Activated CD4-positive, alpha-beta T cell treated with anti-CD3 and anti-CD28 coated beads, Interleukin-2, Interleukin-4, amounts not matched to agents 100 ng/mL and 50 ng/mL, durations not matched to agents 16 hours and 8 hours (primary cell): ENCODE measurements at regions not wholly inside any gene's neighbourhood (a gene's known extent, or its start where the extent isn't known, plus 50 kb on each side); places are given as distances from the start of the nearest gene placed in this dataset.
"Not testable (repeated sequence)": the region's sequence is repeated elsewhere in the genome, so short reads cannot be mapped to it uniquely, and the experiment has no call there.

Source experiments
- DNase-seq: peaks from one replicate; pipeline ENCODE4 v3.0.0-alpha.2; 2020; ENCODE audit warnings: low spot score

DNA sequence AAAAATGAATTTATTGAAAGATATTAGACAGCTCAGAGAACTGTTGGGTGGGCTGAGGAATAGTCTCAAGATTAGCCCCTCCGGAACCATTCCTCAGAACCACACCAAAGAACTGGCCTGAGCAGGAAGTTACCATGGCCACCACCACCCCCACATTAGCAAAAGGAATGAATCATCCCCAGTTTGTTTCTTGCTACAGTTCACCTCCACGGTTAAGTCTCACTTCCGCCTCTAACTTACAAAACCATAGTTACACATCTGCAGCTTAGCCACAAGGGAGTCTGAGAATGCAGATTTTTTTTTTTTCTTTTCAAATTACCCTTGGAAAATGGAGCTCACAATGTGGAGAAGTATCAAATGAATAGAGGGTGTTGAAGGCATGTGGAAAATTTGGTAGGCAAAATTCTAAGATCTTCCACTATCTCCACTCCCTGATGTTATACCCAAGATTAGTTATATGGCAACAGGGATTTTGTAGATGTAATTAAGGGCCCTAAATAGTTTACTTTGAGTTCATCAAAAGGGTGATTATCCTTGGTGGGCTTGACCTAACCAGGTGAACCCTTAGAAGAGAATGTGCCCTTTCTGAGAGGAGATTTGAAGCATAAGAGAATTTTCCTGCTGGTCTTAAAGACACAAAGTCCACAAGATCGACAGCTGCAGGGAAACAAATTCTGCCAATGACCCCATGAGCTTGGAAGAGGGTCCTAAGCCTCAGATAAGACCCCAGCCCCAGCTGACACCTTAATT lies 129.8 kb upstream of the KRR1 start:
- DNase-seq = peak; percentile 90

DNA sequence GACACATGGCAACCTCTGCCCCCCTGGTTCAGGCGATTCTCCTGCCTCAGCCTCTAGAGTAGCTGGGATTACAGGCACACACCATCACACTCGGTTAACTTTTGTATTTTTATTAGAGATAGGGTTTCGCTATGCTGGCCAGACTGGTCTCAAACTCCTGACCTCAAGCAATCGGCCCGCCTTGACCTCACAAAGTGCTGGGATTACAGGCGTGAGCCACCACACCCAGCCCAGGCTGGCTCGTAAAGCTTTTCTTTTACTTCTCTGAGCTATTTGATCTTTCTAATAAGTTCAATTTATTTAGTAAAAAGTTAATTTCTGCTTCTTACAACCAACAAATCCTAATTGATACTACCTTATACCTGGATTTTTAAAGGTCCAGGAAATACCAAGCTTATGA lies 127.4 kb upstream of the KRR1 start:
- no peak for DNase-seq

DNA sequence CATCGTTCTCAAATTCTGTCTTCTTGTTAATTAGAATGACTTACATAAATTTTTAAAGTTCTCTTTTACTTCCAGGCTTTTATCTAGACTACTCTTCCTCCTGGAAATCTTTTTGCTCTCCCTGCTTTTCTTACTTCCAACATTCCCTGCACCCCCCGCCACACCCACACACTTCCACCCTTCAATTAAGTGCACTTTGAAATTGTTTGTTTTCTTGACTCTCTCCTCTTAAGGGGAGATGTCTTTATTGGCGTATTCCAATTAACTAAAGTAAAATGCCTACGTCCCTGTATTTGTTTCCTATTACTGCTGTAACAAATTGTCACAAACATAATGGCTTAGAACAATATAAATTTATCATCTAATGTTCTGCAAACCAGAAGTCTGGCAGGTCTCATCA lies 125.2 kb upstream of the KRR1 start:
- DNase-seq = no peak

DNA sequence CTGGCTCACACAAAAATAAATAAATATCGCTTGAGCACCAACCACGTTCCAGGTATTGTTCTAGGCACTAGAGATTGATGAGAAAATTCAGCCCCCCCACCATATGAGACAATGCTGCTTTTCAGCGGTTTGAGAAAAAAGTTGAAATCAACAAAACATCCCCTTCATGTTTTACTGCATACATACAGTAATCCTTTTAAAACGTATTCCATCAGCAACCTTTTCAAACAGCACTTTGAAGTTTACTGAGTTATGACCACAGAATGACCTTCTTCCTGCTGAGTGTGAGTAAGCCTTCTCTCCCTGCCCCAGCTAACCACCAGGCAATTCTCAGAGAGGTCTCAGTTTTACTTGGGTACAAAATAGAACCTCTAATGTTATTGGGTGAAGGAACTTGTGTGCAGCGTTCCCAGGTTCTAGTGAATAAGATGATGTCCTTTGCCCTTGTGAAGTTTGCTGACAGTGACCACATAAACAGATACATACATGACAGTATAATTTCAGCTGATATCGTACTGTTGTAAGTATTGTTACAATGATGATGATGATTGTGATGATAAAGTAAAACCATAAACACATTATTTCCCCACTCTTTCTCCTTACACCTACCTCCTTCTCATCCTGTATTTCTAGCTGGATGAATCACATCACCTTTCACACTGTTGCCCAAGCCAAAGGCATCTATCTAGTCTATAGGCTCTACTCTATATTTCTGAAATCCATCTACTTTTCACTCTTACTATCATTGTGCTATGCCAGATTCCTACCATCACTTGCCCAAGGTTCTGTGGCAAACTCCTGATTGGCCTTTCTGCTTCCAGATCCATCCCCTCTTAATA lies 124.4 kb upstream of the KRR1 start:
- peak; percentile 55 for DNase-seq

DNA sequence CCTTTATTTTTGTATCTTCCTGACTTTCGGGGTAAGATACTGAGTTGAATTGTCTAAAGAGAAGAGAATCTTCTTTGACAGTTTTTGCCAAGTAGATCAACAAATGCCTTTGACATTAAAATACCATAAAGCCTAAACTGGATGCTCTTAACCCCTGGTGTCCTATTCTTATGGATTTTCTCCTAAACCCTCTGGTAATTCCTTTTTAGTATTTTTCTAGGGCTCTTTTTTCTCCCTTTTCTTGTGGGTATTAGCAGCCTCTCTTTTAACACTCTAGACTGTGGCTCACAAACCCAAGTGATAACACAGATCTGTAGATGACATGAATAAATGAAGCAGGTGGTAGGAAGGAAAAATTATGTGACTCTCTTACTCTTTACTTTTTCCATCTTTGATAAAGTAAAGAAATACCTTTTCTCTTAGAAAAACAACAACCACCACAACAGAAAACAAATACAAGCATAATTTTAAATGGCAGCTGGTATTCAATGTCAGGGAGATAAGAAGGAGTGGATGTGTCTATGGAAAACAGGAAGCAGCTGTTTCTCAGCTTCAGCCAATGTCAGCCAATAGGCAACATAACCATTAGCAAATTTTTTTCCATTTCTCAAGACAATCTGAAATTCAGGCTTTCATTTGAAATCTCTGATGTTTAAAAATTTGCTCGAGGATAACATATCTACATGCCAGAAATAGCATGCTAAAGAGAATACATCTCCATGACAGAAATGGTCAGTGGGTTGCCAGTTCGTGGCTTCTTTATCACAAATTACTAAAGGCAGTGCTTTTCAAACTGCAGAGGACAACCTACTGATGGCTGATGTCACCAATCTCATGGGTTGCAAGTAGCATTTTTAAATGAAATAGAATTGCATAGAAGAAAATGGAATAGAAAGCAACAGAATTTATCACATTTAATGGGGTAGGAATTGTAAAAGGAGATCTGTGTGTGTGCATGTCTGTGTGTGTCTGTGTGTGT lies 123.1 kb upstream of the KRR1 start:
- no peak for DNase-seq

DNA sequence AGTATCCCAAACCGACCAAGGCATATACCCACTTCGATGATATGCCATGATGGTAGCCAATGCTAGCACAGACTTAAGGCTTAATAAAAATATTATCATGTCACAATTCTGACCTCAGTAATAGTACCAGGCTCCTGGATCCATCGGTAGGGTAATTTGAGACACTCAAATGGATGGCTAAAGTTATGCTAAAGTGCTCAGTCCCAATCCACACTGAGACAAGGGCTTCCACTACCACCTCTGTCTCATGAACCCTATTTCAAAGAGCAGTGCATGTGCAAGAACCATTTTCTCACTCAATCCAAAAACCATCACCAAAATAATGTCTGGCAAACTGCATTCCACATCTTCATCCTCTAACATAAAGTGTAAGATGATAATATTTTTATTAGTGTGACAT lies 122.4 kb upstream of the KRR1 start:
- no peak for DNase-seq

DNA sequence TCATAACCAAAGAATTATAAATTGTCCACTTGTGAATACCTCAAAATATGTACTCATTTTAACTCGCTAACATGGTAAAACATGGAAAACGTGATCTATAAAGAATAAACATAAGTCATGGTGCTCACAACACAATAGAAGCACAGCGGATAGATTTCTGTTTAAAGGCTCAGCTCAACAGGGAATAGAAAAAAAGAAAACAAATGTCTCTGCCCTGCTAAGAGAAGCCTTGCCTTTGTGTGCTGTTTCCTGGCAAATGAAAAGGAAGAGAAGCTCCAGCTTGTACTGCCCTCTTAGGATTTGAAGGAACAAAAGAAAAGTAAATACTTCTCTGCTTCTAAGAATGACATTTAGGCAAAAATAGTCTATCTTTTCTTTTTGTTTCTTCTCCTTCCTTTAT lies 121.0 kb upstream of the KRR1 start:
- no peak for DNase-seq

DNA sequence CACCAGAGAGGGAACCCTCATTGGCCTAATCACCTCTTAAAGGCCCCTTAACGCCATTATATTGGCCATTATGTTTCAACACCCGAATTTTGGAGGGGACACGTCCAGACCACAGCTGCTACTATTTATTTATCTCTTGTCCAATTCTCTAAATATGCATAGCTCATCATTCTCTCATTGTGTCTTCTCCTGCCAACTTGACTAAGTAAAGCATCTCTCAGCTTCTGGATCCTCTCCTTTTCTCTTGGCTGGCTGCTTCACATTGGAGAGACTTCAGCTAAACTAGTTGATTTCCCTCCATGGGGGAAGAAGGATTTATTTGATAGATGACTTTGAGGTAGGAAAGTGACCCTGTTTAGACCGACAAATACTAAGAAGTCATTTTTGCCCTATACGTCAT lies 120.4 kb upstream of the KRR1 start:
- no peak for DNase-seq

DNA sequence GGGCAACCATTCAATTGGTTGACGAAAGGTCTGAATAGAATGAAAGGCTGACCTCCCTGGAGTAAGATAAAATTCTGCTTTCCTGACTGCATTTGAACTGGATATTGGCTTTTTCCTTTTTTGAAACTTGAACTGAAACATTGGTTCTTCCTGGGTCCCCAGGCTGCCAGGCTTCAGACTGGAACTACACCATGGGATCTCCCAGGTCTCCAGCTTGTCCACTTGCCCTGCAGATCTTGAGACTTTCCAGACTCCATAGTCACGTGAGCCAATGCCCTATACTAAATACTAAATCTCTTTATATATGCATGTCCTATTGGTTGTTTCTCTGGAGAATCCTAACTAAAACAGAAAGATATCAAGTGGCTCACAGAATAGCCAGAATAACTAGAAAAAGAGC lies 118.7 kb upstream of the KRR1 start:
- no peak for DNase-seq

DNA sequence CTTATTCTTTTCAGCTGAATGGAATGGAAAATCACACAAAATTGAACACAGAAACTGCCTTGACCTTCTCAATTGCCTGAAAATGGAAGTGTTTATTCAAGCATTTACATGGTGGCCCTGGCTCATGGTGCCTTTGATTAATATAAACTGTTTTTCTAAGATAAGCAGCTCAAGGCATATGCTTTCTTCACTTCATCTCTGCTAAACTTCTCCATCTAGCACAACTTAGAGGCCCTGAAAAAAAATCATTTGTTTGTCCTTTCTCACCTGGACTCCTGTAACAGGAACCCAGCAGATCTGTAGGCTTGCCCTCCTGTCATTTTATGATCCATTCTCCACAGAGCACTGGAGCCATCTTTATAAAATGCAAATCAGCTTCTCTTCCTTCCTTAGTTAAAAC lies 117.5 kb upstream of the KRR1 start:
- DNase-seq = no peak

DNA sequence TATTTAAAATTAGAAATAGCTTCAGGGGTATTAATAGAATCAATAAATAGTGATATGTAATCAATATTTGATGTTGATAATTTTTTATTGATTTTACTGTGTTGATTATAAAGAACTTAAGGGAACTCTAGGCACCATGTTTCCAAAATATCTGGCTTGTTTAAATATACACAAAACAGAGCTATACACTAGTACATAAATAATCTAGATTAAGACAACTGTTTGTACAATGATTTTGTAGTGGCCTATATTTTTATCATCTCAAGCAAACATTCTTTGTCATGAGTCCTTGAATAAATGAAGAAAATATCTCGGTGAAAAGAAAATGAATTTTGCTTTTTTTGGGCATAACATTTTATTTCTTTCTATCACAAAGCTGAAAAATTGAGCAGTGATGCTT lies 117.1 kb upstream of the KRR1 start:
- DNase-seq = no peak

DNA sequence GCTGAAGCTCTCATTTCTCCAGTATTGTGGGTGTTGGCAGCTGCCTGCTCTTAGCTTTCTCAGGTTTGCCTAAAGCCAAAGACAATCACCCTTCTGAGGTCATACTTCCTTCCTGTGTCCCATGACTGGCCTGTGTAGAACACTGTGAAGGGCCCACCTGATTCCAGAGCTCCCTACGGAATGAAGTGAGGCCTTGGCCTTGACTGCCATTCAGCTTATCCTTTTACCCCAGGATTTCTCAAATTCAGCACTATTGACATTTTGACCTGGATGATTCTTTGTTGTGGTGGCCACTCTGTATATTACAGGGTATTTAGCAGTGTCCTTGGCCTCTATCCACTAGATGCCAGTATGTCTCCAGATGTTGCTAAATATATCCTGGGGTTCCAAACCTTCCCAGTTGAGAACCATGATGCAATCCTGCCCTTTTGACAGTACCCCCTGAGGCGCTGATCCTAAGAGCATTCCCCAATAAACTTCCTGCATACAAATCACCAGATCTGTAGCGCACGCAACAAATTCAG lies 112.3 kb upstream of the KRR1 start:
- DNase-seq = no peak

DNA sequence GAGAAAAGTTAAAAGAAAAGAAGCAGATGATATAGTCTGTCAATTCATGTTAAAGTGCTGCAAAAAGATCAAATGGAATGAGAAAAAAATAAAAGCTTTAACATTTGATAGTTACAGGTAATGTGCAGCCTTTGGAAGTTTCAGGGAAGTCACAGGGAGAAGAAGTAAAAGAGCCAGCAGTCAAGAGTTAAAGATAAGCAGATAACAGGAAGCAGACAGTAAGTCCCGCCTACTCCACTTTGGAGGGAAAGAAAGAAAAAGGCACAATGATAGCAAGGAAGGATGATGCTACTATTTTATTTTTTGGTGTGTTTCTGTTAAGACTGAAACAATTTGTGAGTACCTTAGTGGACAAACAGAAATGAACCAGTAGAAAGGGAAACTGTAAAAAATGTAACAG lies 111.1 kb upstream of the KRR1 start:
- DNase-seq = no peak

DNA sequence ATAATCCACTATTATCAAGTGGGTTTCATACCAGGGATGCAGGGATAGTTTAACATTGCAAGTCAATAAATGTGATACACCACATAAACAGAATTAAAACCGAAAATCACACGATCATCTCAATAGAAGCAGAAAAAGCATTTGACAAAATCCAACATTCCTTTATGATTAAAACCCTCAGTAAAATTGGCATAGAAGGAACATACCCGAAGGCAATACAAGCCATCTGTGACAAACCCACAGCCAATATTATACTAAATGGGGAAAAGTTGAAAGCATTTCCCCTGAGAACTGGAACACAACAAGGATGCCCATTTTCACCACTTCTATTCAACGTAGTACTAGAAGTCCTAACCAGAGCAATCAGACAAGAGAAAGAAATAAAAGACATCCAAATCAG lies 103.0 kb upstream of the KRR1 start:
- not testable (repeated sequence) for DNase-seq

DNA sequence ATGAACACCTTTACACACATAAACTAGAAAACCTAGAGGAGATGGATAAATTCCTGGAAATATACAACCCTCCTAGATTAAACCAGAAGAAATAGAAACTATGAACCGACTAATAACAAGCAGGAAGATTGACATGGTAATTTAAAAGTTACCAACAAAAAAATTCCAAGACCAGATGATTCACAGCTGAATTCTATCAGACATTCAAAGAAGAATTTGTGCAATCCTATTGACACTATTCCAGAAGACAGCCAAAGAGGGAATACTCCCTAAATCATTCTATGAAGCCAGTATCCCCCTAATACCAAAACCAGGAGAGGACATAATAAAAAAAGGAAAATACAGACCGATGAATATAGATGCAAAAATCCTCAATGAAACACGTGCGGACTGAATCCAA lies 102.6 kb upstream of the KRR1 start:
- DNase-seq = no peak

DNA sequence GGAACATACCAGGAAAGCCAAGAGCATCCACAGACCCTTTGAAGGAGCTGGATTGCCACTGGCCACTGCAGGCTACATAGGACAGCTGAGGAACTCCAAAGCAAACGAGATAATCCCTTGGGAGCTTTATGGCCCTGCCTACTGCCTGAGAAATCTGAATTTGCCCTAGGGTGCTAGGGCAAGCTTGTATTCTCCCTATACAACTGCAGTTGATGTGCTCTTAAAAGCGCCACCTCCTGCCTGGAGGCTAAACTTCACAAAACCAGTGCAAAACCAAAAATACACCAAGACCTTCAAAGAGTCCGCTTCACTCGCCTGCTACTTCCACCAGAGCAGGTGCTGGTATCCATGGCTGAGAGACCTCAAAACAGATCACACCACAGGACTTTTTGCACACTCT lies 99.6 kb upstream of the KRR1 start:
- DNase-seq = no peak

DNA sequence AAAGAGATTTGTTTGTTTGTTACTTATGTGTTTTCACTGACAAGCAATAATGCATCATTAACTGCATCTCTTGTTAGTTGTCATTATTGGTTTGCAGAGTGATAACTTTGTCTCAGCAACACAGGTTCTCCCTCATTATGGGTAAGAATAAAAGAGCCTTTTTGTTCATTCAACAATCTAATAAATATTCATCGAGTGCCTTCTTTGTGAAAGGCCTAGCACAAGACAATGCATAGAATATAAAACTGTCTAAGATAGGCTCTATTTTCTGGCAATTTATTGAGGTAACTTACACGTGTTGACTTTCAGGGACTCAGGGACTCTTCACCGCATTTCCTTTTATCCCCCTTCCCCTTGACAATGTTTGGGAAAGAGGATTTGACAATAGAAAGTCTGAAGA lies 95.5 kb upstream of the KRR1 start:
- DNase-seq = no peak

DNA sequence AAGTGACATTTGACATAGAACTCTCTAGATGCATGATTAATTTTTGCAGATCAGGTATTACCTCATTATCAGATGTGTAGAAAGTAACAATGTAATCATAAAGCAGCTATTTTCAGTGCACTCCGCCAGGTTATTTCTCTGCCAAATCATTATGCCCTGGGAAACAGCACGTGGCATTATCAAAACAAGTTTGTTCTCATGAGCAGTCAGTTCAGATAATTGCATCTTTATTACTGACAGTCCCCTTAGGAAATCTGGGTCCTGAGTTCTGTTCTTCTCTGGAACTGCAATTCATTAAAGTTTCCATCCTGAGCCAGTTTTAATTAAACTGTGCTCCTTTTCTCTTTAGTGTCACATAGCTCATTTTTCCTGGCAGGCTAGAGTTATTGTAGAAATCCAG lies 94.7 kb upstream of the KRR1 start:
- DNase-seq = no peak

DNA sequence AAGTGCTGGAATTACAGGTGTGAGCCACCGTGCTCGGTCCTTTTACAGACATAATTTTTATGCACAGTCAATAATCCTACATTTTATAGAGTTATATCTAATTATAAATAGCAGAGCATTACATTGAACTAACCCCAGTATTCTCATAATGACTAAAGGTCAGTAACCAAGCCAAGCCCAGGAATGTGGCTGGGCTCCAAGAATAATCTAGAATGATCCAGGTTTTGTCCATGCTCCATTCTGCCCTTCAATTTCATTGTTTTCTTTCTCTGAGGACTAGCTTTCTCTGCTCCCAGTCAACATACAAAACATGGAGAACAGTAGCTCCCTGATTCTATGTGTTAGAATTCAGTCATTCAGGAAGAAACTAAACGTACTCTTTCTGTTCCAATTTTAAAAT lies 92.1 kb upstream of the KRR1 start:
- DNase-seq = no peak

DNA sequence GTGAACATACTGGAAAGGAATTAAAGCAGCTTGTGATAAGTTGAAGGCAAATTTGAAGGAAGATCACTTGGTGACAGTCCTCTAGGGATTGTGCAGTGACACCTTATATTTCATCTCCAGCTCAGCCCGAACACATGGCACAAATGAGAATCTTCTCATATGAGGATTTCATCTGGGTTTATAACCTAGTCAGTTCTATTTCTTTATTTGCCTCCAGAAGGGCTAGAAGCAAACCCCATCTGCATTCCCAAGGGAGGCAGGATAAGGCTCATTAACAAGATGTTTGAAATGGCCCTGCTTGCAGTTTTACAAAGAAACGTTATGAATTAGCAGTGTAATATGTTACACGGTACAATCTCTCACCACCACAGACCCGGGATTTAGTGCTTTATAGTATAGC lies 90.7 kb upstream of the KRR1 start:
- DNase-seq = no peak

DNA sequence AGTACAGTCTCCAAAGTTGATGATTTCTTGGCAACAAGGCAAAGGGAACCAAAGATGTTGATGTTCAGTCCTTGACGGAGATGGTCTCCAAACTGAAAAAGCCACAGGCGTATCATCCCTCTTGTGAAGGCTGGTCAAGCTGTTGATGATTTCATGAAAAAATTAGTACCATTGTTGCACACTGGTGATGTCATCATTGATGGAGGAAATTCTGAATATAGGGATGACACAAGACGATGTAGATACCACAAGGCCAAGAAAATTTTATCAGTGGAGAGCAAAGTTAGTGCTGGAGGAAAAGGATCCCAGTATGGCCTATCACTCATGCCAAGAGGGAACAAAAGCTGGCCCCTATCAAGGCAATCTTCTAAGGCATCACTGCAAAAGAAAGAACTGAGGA lies 88.7 kb upstream of the KRR1 start:
- DNase-seq = no peak

DNA sequence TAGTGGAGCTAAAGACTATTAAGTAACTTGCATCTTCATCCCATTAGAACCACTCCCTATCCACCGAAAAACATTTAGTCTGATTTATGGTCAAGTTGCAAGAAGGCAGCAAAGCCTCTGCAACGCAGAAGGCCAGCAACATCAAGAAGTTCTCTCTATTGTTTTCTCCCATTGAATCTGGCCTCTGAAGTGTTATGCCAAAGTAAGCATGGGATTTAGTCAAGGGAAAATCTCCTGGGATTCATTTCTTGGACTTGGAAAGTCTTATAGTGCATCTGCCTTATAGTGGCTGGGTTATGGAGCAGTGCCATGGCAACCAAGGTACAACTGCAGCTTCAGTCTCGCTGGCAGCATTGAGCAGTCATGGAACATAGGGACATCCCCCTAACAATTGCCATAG lies 87.7 kb upstream of the KRR1 start:
- DNase-seq = no peak
